GM10248 (cell line): ENCODE measurements at regions not wholly inside any gene's neighbourhood (a gene's known extent, or its start where the extent isn't known, plus 50 kb on each side); places are given as distances from the start of the nearest gene placed in this dataset.

ENCODE experiments used
- CTCF ChIA-PET: fragments of 300-600 bp; sonication (Branson Sonifier 250); formaldehyde crosslinking; extraction: SDS; loops from one replicate; lab custom pipeline; 2021; ENCODE audit warnings: antibody characterized with exemption; lab: Yijun Ruan, JAX
- POLR2A ChIA-PET: fragments of 350-650 bp; sonication (Branson Sonifier 250); formaldehyde crosslinking; extraction: SDS; loops from one replicate; lab custom pipeline; 2020; ENCODE audit warnings: antibody characterized with exemption; lab: Yijun Ruan, JAX
- DNase-seq: peaks from one replicate; pipeline ENCODE4 v3.0.0; 2012; ENCODE audit errors: extremely low spot score
- TF ChIP-seq, protein P1 (sequence below): IDR thresholded peaks from 2 replicates; pipeline ENCODE4 v1.5.1; 2012; ENCODE audit warnings: mild to moderate bottlenecking, low read depth; ENCODE audit errors: extremely low read depth, missing control alignments, control extremely low read depth

DNA sequence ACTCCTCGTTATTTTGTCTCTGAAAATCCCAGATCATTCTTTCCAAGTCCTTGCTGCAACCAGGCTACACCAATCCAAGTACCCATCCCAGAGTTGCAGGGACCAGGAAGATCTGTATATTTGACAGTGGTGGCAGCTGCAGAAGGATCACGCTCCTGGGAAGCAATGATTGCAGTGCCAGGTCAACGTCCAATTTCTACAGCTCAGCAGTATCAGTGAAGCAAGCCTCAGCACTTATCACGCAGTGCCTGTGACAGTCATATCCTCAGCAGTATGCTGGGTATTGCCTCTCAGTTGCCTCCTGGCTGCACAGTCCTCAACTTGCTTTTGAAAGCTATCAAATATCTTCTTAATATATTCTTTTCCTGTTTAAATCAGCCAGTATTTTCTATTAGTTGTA lies 66.7 kb downstream of the BARHL2 start:
- no peak for DNase-seq
- ChIA-PET POLR2A (no interaction called here), CTCF (interaction anchor here (1.0 to 1.6 kb wide), 2 partner anchors 9 kb away, joined by 3 read pairs; no protein-coding TSS in a partner anchor)
- TF ChIP-seq, protein P1, sequence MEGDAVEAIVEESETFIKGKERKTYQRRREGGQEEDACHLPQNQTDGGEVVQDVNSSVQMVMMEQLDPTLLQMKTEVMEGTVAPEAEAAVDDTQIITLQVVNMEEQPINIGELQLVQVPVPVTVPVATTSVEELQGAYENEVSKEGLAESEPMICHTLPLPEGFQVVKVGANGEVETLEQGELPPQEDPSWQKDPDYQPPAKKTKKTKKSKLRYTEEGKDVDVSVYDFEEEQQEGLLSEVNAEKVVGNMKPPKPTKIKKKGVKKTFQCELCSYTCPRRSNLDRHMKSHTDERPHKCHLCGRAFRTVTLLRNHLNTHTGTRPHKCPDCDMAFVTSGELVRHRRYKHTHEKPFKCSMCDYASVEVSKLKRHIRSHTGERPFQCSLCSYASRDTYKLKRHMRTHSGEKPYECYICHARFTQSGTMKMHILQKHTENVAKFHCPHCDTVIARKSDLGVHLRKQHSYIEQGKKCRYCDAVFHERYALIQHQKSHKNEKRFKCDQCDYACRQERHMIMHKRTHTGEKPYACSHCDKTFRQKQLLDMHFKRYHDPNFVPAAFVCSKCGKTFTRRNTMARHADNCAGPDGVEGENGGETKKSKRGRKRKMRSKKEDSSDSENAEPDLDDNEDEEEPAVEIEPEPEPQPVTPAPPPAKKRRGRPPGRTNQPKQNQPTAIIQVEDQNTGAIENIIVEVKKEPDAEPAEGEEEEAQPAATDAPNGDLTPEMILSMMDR: no peak

DNA sequence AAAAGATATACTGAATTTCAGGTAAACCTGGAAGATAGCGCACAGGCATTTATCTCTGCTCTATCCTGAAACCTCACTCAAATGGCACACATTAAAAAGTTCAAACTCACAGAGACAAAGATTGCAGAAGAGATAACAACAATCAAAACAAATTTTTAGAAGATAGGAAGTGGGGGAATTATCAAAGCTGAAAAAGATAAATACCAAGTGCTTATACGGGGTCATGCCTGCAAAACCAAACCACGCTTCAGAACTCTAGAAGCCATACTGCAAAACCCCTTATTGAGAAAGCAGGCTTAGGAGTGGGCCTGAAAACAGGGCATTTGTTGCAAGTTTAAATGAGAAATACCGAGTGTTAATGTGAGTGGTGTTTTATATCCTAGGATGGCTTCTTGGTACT lies 76.8 kb downstream of the BARHL2 start:
- CTCF ChIA-PET: interaction anchor here (1.0 kb wide), 1 partner anchor 11 kb away, joined by 3 read pairs; no protein-coding TSS in a partner anchor
- no peak for DNase-seq
- POLR2A ChIA-PET: no interaction called here
- TF ChIP-seq, protein P1: no peak

DNA sequence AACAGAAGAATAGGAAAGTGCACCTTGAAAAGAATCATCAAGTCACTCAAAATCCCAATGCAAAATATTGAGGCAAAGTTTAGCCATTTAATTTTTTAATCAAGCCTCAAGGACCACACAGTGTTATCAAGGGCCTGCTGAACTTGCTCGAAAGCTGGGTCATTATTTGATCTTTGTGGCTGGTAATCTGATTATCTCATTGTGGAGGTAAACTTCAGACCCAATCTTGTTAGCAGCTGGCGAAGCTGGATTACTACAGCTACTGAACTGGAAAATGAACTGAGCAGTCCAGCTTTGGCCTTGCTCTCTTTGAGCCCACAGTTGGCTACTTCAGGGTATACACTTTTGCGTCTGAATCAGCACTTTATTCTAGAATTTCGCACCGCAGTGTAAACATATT lies 94.4 kb downstream of the BARHL2 start:
- DNase-seq: no peak
- TF ChIP-seq, protein P1: no peak
- ChIA-PET CTCF (interaction anchor here (1.1 kb wide), 1 partner anchor 13 kb away, joined by 4 read pairs; no protein-coding TSS in a partner anchor), POLR2A (no interaction called here)

DNA sequence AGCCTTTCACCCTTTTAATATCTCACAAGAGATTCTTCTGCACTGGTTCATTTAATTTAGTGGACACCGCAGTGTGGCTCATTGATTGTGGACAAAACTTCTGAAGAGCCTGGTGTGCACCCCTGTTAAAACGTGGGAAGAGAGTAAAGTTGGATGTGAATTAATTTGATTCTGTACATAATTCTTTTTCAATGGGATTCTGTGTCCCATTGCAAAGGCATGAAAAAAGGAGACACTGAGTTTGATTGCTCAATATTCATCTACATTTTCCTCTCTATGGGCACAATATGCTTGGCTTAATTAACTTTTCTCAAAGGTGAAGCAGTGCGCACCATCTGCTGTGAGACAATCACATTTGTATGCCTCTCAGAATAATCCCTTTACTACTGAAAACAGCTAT lies 95.1 kb downstream of the BARHL2 start:
- TF ChIP-seq, protein P1: no peak
- no peak for DNase-seq
- ChIA-PET POLR2A (no interaction called here), CTCF (no interaction called here)

DNA sequence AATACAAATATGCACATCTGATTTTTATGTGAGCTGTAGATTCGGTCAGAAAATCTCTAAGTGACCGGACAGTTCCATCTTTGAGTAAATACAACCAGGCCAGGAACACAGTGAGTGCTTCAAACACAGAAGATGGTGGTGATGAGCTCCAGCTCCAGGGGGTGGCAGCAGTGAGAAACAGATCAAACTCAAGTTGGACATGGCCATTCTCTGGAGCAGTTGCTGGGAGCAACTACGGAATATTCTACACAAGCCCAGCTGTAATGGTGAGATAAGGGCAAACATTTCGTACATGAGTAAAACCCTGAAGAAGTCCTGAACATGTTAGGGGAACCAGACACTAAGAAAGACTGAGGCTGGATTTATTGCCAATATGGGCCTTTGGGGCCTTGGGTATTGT lies 100.7 kb downstream of the BARHL2 start:
- TF ChIP-seq, protein P1: peak; percentile 7
- POLR2A ChIA-PET: no interaction called here
- CTCF ChIA-PET: interaction anchor here (1.4 to 2.4 kb wide), 5 partner anchors 12 to 549 kb away, joined by 3 to 12 read pairs (median 4); no protein-coding TSS in a partner anchor
- no peak for DNase-seq

DNA sequence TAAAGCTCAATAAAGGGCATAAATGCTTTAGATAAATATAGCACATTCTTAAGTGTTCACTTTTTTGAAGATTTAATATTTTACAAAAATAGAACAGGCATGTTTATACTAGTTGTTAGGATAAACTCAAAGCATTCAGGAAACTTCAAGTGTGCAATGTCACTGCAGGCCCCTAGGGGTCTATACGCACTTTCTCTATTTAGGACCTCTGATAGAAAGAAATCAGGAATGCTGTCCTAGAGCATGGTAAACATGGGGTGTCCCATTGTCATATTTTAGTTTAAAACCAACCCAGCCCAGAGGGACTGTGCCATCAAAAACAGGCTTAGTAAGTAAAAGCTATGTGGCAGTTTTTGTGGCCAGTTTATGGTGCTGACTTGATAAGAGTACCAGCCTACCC lies 102.2 kb downstream of the BARHL2 start:
- CTCF ChIA-PET: interaction anchor here (1.6 to 2.4 kb wide), 3 partner anchors 9 to 550 kb away, joined by 4 to 12 read pairs (median 5); no protein-coding TSS in a partner anchor
- TF ChIP-seq, protein P1: peak; percentile 7

More for the DNA sequence above, 102.2 kb downstream of the BARHL2 start:
- DNase-seq: no peak
- POLR2A ChIA-PET: no interaction called here
